Breast epithelium (tissue), 3 donors: ENCODE measurements at regions not wholly inside any gene's neighbourhood (a gene's known extent, or its start where the extent isn't known, plus 50 kb on each side); places are given as distances from the start of the nearest gene placed in this dataset.

ENCODE experiments used
- CTCF ChIP-seq, 3 donors: fragments of 450-650 bp; IDR thresholded peaks; one replicate each; pipeline ENCODE4 v1.5.1; 2016 to 2017; ENCODE audit warnings: antibody characterized with exemption in 3 of 3, mild to moderate bottlenecking in 3 of 3, moderate library complexity in 3 of 3
- POLR2AphosphoS5 ChIP-seq, 3 donors: sonication (generic); formaldehyde crosslinking; IDR thresholded peaks; one replicate each; pipeline ENCODE4 v1.6.1; 2017; ENCODE audit warnings: antibody characterized with exemption in 3 of 3

GRCh38 chr3:35276568-35276967 lies 362.8 kb upstream of the ARPP21 start:
- TF ChIP-seq CTCF (IDR thresholded peaks at IDR 0.05) (no peak), POLR2AphosphoS5 (IDR thresholded peaks at IDR 0.05) (no peak)
